ENCODE measurements at regions not wholly inside any gene's neighbourhood (a gene's known extent, or its start where the extent isn't known, plus 50 kb on each side); places are given as distances from the start of the nearest gene placed in this dataset.
"Not testable (repeated sequence)": the region's sequence is repeated elsewhere in the genome, so short reads cannot be mapped to it uniquely, and the experiment has no call there.

- DNase-seq, result no peak
Measured at GRCh38 chr10:22071332-22071731, 67.8 kb upstream of the DNAJC1 start.

- DNase-seq, result no peak
Measured at GRCh38 chr10:22067091-22067490, 63.6 kb upstream of the DNAJC1 start.

- DNase-seq, result not testable (repeated sequence)
Measured at GRCh38 chr10:22060984-22061383, 57.5 kb upstream of the DNAJC1 start.

- no peak for DNase-seq
Measured at GRCh38 chr10:22058201-22058600, 54.7 kb upstream of the DNAJC1 start.

- DNase-seq, result no peak
Measured at GRCh38 chr10:22054961-22055360, 51.4 kb upstream of the DNAJC1 start.
